ENCODE measurements at regions not wholly inside any gene's neighbourhood (a gene's known extent, or its start where the extent isn't known, plus 50 kb on each side); places are given as distances from the start of the nearest gene placed in this dataset.
"Not testable (repeated sequence)": the region's sequence is repeated elsewhere in the genome, so short reads cannot be mapped to it uniquely, and the experiment has no call there.

- no peak for DNase-seq (ENCODE audit: low read depth, low spot score)
Measured at GRCh38 chr5:6321078-6321477, 57.3 kb downstream of the MED10 start.

- no peak for DNase-seq (ENCODE audit: low read depth, low spot score)
Measured at GRCh38 chr5:6319116-6319515, 59.2 kb downstream of the MED10 start.

- DNase-seq (ENCODE audit: low read depth, low spot score), result no peak
Measured at GRCh38 chr5:6317116-6317798, 61.1 kb downstream of the MED10 start.

GRCh38 chr5:6315580-6315979 lies 62.8 kb downstream of the MED10 start:
- no peak for DNase-seq (ENCODE audit: low read depth, low spot score)

- DNase-seq (ENCODE audit: low read depth, low spot score), result no peak
Measured at GRCh38 chr5:6311568-6312501, 66.5 kb downstream of the MED10 start.

- DNase-seq (ENCODE audit: low read depth, low spot score), result no peak
Measured at GRCh38 chr5:6309949-6310348, 68.4 kb downstream of the MED10 start.

GRCh38 chr5:6308683-6309082 lies 69.7 kb downstream of the MED10 start:
- DNase-seq (ENCODE audit: low read depth, low spot score), result no peak

- no peak for DNase-seq (ENCODE audit: low read depth, low spot score)
Measured at GRCh38 chr5:6307304-6307703, 71.0 kb downstream of the MED10 start.

- no peak for DNase-seq (ENCODE audit: low read depth, low spot score)
Measured at GRCh38 chr5:6305853-6306252, 72.5 kb downstream of the MED10 start.

GRCh38 chr5:6302684-6303083 lies 75.7 kb downstream of the MED10 start:
- no peak for DNase-seq (ENCODE audit: low read depth, low spot score)

GRCh38 chr5:6302075-6302474 lies 76.3 kb downstream of the MED10 start:
- DNase-seq (ENCODE audit: low read depth, low spot score), result no peak

- DNase-seq (ENCODE audit: low read depth, low spot score), result no peak
Measured at GRCh38 chr5:6296524-6296923, 81.8 kb downstream of the MED10 start.

GRCh38 chr5:6291961-6292360 lies 86.4 kb downstream of the MED10 start:
- DNase-seq (ENCODE audit: low read depth, low spot score), result no peak

GRCh38 chr5:6289239-6289638 lies 89.1 kb downstream of the MED10 start:
- no peak for DNase-seq (ENCODE audit: low read depth, low spot score)

- DNase-seq (ENCODE audit: low read depth, low spot score), result no peak
Measured at GRCh38 chr5:6287176-6287575, 91.2 kb downstream of the MED10 start.

GRCh38 chr5:6286404-6286803 lies 91.9 kb downstream of the MED10 start:
- DNase-seq (ENCODE audit: low read depth, low spot score), result no peak

- not testable (repeated sequence) for DNase-seq (ENCODE audit: low read depth, low spot score)
Measured at GRCh38 chr5:6284491-6284890, 93.9 kb downstream of the MED10 start.

- no peak for DNase-seq (ENCODE audit: low read depth, low spot score)
Measured at GRCh38 chr5:6282352-6282751, 96.0 kb downstream of the MED10 start.

- DNase-seq (ENCODE audit: low read depth, low spot score), result no peak
Measured at GRCh38 chr5:6281818-6282217, 96.5 kb downstream of the MED10 start.

GRCh38 chr5:6280425-6281100 lies 97.8 kb downstream of the MED10 start:
- DNase-seq (ENCODE audit: low read depth, low spot score), result no peak

GRCh38 chr5:6279607-6280006 lies 98.7 kb downstream of the MED10 start:
- DNase-seq (ENCODE audit: low read depth, low spot score), result no peak

- no peak for DNase-seq (ENCODE audit: low read depth, low spot score)
Measured at GRCh38 chr5:6274846-6275543, 103.4 kb downstream of the MED10 start.

Data from brain pericyte (primary cell).